Liver (tissue), 3 donors: ENCODE measurements at regions not wholly inside any gene's neighbourhood (a gene's known extent, or its start where the extent isn't known, plus 50 kb on each side); places are given as distances from the start of the nearest gene placed in this dataset.

ENCODE experiments used
- CTCF ChIP-seq: fragments of 150-350 bp; IDR thresholded peaks from 2 replicates; pipeline ENCODE4 v1.5.1; 2017; ENCODE audit warnings: improper control_type of control experiment, low read depth, low read length; ENCODE audit not compliant: missing input control
- TAF1 ChIP-seq: conservative IDR thresholded peaks from 2 replicates; pipeline ENCODE4 v1.6.1; 2016; ENCODE audit warnings: antibody characterized with exemption, mild to moderate bottlenecking
- ZBTB33 ChIP-seq: IDR thresholded peaks from 2 replicates; pipeline ENCODE4 v1.6.1; 2016; ENCODE audit warnings: antibody characterized with exemption
- TF ChIP-seq, protein P1 (sequence below): IDR thresholded peaks from 2 replicates; pipeline ENCODE4 v1.6.1; 2016; ENCODE audit warnings: antibody characterized with exemption
- TF ChIP-seq, protein P2 (sequence below): IDR thresholded peaks from 2 replicates; pipeline ENCODE4 v1.6.1; 2016; ENCODE audit warnings: antibody characterized with exemption
- donor health status: healthy.
- donor health status: healthy.

GRCh38 chr7:25669961-25670841 lies 441.9 kb upstream of the NPVF start:
- TF ChIP-seq CTCF (no peak), ZBTB33 (no peak), TAF1 (no peak)
- TF ChIP-seq, protein P1, sequence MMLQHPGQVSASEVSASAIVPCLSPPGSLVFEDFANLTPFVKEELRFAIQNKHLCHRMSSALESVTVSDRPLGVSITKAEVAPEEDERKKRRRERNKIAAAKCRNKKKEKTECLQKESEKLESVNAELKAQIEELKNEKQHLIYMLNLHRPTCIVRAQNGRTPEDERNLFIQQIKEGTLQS = no peak
- TF ChIP-seq, protein P2, sequence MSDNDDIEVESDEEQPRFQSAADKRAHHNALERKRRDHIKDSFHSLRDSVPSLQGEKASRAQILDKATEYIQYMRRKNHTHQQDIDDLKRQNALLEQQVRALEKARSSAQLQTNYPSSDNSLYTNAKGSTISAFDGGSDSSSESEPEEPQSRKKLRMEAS = no peak
